C4-2B (cell line): ENCODE measurements at regions not wholly inside any gene's neighbourhood (a gene's known extent, or its start where the extent isn't known, plus 50 kb on each side); places are given as distances from the start of the nearest gene placed in this dataset.

Source experiments
- CTCF ChIP-seq: fragments of 450-650 bp; conservative IDR thresholded peaks from 2 replicates; pipeline ENCODE4 v1.5.1; 2017; ENCODE audit warnings: mild to moderate bottlenecking
- ZFX ChIP-seq: fragments of 450-650 bp; IDR thresholded peaks from 2 replicates; pipeline ENCODE4 v1.6.1; 2017

- TF ChIP-seq CTCF (no peak), ZFX (no peak)
Observed at GRCh38 chr3:23644099-23644498, 161.7 kb upstream of the UBE2E1 start.
